Mammary epithelial cell (primary cell): ENCODE measurements at regions not wholly inside any gene's neighbourhood (a gene's known extent, or its start where the extent isn't known, plus 50 kb on each side); places are given as distances from the start of the nearest gene placed in this dataset.

ENCODE experiments used
- CTCF ChIP-seq, 2 donors: IDR thresholded peaks in 1 of 2; conservative IDR thresholded peaks in 1 of 2; 2 replicates each; pipeline ENCODE4 v1.5.1; 2011 to 2012; ENCODE audit warnings: inconsistent platforms in 2 of 2, low read length in 2 of 2, mild to moderate bottlenecking in 2 of 2, control low read depth in 1 of 2, low read depth in 1 of 2; ENCODE audit not compliant: insufficient read depth in 1 of 2; ENCODE audit errors: extremely low read depth in 1 of 2
- EZH2 ChIP-seq: IDR thresholded peaks from 2 replicates; pipeline ENCODE4 v1.6.1; 2012; ENCODE audit warnings: low read length, inconsistent platforms, borderline replicate concordance

GRCh38 chr22:27011717-27012116 is 354.3 kb downstream of the MIAT start:
- TF ChIP-seq CTCF (conservative IDR thresholded peaks at IDR 0.05 in 1 of 2, IDR thresholded peaks at IDR 0.05 in 1 of 2; ENCODE audit: extremely low read depth in 1 of 2, insufficient read depth in 1 of 2, low read depth in 1 of 2, low read length in 2 of 2), result no peak
- no peak for TF ChIP-seq EZH2
